Natural killer cell treated with Interleukin-12 subunit alpha and Interleukin-12 subunit beta and Interleukin-15 and Interleukin-18, amount 100 ng/mL, for 72 hours (primary cell): ENCODE measurements at regions not wholly inside any gene's neighbourhood (a gene's known extent, or its start where the extent isn't known, plus 50 kb on each side); places are given as distances from the start of the nearest gene placed in this dataset.

ENCODE experiments used
- ATAC-seq, 2 donors: fragments of 150-1000 bp; cut with Tn5 transposase in 1 of 2; sonication (Bioruptor Pico), chemical (Tn5 transposase) in 1 of 2; 2 replicates each; pipeline ENCODE4 v1.10.0; 2021
- DNase-seq: peaks from one replicate; pipeline ENCODE4 v3.0.0; 2022; ENCODE audit warnings: low spot score
- H3K27ac Mint-ChIP-seq, 2 donors: 1 replicate in 1 of 2; 2 replicates in 1 of 2; pipeline ENCODE4 v1.8.0; 2022; ENCODE audit warnings: mixed read lengths in 2 of 2, mild to moderate bottlenecking in 1 of 2, moderate library complexity in 1 of 2
- H3K27me3 Mint-ChIP-seq, 2 donors: 1 replicate in 1 of 2; 2 replicates in 1 of 2; pipeline ENCODE4 v1.8.0; 2022; ENCODE audit warnings: mixed read lengths in 2 of 2
- H3K36me3 Mint-ChIP-seq: one replicate; pipeline ENCODE4 v1.8.0; 2022; ENCODE audit warnings: mixed read lengths
- H3K4me1 Mint-ChIP-seq, 2 donors: 1 replicate in 1 of 2; 2 replicates in 1 of 2; pipeline ENCODE4 v1.8.0; 2022; ENCODE audit warnings: low read depth in 2 of 2, mixed read lengths in 2 of 2, mild to moderate bottlenecking in 1 of 2
- H3K4me3 Mint-ChIP-seq: one replicate; pipeline ENCODE4 v1.8.0; 2022; ENCODE audit warnings: mixed read lengths
- H3K9me3 Mint-ChIP-seq: 2 replicates; pipeline ENCODE4 v1.8.0; 2022; ENCODE audit warnings: mixed read lengths

DNA sequence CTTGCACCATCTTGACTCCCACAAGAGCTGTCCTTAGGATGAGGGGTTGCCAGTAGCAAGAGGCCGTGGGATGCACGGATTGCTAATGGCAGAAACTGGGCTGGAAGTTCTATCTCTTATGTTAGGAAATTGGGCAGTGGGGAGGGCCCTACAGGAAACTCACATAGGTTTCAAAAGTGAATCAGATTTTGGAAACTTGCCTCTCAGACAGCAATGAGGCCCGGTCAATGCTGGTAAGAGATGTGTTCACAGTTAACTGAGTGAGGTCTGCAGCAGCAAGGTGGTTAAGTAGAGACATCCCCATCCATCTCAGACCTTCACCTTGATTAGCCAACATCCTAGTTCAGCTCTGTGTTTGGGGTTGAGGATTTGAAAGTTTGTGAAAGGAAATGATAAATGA, 164.7 kb downstream of the ABCA8 start:
- Mint-ChIP-seq H3K36me3 (no peaks in the 10 kb centered on the region), H3K27me3 (peaks cover 16 to 35% of the 10 kb centered on the region in 2 donors), H3K27ac (no peak overlapping the region), H3K4me1 (peaks cover 6 to 10% of the 10 kb centered on the region in 2 donors), H3K9me3 (no peaks in the 10 kb centered on the region), H3K4me3 (no peak overlapping the region)
- ATAC-seq: no peak
- DNase-seq: no peak

DNA sequence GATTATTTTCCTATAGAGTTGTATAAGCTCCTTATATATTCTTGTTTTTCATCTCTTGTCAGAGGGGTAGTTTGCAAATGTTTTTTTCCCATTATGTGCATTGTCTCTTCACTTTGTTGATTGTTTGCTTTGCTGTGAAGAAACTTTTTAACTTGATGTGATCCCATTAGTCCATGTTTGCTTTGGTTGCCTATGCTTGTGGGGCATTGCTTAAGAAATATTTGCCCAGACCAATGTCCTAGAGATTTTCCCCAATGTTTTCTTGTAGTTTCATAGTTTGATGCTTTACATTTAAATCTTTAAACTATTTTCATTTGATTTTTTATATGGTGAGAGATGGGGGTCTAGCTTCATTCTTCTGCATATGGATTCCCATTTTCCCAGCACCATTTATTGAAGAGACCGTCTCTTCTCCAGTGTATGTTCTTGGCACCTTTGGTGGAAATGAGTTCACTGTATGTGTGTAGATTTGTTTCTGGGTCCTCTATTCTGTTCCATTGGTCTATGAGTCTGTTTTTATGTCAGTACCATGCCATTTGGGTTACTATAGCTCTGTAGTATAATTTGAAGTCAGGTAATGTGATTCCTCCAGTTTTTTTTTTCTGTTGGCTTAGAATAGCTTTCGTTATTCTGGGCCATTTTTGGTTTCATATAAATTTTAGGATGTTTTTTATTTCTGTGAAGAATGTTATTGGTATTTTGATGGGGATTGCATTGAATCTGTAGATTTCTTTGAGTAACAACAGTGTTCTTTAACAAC, 165.8 kb downstream of the ABCA8 start:
- Mint-ChIP-seq H3K27me3 (peaks cover 18 to 38% of the 10 kb centered on the region in 2 donors), H3K4me3 (no peak overlapping the region), H3K36me3 (no peaks in the 10 kb centered on the region), H3K4me1 (no peaks in the 10 kb centered on the region), H3K9me3 (no peaks in the 10 kb centered on the region), H3K27ac (no peak overlapping the region)
- ATAC-seq: no peak
- DNase-seq: no peak

DNA sequence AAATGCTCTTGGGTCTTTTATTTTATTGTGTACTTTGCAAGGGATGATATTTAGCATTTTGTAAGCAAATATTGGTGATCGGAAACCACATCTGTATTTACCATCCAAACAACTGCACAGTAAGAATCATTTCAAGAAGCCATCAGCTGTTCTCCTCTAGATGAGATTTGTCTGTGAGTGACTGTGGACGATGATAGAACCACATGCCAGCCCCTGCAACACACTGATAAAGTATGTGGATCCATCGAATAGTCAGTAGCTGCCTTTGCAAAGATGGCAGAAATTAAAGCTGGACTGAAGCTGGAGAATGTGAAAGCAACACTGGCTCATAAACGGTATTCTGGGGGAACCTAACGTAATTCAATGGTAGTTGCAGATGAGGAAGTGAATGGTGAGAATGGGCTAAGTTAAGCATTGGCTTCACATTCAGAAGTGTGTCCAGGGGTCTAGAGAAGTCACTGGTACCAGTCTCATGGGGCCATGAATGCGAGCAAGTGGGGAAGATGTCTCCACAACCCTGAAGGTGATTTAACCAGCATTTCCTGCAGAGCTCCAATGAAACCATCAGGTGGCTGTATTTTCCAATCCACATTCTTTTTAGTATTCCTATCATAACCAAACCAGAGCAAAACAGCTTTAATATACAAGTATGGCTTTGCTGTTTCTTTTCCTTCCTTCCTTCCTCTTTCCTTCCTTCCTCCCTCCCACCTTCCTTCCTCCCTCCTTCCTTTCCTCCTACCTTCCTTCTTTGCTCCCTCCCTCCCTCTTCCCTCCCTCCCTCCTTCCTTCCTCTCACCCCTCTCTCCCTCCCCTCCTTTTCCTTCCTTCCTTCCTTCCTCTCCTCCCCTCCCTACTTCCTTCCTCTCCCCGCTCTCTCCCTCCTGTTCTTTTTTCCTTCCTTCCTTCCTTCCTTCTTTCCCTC, 169.4 kb downstream of the ABCA8 start:
- no peaks in the 10 kb centered on the region for H3K9me3 Mint-ChIP-seq
- no peak for DNase-seq
- H3K4me3 Mint-ChIP-seq: no peak overlapping the region
- H3K4me1 Mint-ChIP-seq: no peaks in the 10 kb centered on the region
- H3K27me3 Mint-ChIP-seq: peaks cover 21 to 37% of the 10 kb centered on the region in 2 donors
- ATAC-seq: no peak
- H3K27ac Mint-ChIP-seq: no peak overlapping the region
- H3K36me3 Mint-ChIP-seq: no peaks in the 10 kb centered on the region

DNA sequence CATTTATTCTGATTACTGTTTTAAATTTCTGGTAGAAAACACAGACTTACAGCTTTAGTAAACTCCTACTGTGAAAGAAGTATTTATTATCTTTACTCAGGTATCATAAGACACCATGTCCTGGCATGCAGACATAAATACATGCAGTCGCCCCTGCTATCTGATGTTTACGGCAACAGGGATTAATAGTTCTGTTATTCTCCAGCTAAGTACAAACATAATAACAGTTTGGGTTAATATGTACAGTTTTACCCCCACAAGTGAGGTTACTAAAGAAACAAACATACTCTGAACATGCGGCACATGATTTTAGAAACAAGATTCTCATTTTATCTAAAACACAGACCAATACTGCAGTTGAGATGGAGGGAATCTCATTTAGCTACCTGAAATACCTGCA, 170.8 kb downstream of the ABCA8 start:
- DNase-seq (no peak), ATAC-seq (no peak)
- Mint-ChIP-seq H3K4me3 (no peak overlapping the region), H3K4me1 (no peaks in the 10 kb centered on the region), H3K27ac (no peak overlapping the region), H3K36me3 (no peaks in the 10 kb centered on the region), H3K27me3 (peaks cover 22 to 43% of the 10 kb centered on the region in 2 donors), H3K9me3 (no peaks in the 10 kb centered on the region)

DNA sequence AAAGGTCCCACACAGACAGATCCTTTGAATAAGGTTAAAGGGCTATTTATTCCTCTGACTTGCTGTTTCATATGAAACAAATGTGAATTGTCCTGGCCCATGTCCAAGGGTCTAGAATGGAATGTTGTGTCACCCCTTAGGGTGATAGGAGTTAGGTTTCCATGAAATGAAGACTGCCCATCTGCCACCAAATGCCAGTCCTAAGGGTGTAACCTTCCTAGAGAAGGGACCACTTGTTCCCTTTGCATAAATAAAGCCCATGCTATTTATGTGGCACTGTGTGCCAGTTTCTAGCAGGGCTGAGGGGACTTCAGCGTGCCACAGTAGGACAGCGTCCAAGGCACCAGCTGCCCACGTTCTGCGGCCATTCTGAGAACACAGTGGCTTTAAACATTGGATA, 171.3 kb downstream of the ABCA8 start:
- DNase-seq (no peak), ATAC-seq (no peak)
- H3K27ac Mint-ChIP-seq: no peak overlapping the region
- no peaks in the 10 kb centered on the region for H3K9me3 Mint-ChIP-seq
- no peaks in the 10 kb centered on the region for H3K36me3 Mint-ChIP-seq
- no peaks in the 10 kb centered on the region for H3K4me1 Mint-ChIP-seq
- H3K27me3 Mint-ChIP-seq: peaks cover 24 to 44% of the 10 kb centered on the region in 2 donors
- no peak overlapping the region for H3K4me3 Mint-ChIP-seq

DNA sequence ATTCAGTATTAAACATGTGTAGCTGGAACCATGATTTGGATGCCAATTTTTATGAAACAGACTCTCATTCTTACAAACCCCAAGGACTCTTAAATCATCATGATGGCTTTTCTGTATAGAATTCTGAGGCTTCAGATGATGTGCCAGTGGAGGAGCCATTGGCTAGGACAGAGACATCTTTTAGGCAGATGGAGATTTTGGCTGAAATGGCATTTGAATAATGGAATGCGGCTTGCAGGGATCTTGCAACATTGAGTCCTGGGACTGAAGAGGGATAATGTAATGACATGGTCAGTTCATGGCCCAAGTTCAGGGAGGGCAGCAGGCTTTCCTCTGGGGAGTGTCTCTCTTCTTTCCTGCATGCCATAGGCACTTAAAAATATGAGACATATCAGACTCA, 172.4 kb downstream of the ABCA8 start:
- Mint-ChIP-seq H3K27me3 (peaks cover 21 to 38% of the 10 kb centered on the region in 2 donors), H3K4me3 (no peak overlapping the region), H3K36me3 (no peaks in the 10 kb centered on the region), H3K9me3 (no peaks in the 10 kb centered on the region), H3K4me1 (no peaks in the 10 kb centered on the region), H3K27ac (no peak overlapping the region)
- DNase-seq (no peak), ATAC-seq (no peak)

DNA sequence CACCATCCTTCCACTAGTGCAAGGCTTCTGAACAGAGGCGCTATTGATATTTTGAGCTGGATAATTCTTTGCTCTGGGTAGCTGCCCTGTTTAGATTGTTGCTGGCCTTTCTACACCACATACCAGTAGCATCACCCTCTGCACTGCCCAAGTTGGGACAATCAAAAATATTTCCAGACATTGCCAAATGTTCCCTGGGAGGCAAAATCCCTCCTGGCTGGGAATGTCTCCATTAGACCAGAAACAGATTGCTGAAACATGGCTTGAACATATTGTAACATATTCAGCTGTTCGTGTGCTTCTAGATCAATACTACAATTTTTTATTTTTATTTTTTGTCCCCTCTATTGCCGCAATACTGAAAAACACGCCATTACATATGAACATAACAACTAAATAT, 174.6 kb downstream of the ABCA8 start:
- H3K4me3 Mint-ChIP-seq: no peak overlapping the region
- ATAC-seq: no peak
- no peak overlapping the region for H3K27ac Mint-ChIP-seq
- peaks cover 11 to 19% of the 10 kb centered on the region in 2 donors for H3K27me3 Mint-ChIP-seq
- H3K4me1 Mint-ChIP-seq: no peaks in the 10 kb centered on the region
- H3K9me3 Mint-ChIP-seq: no peaks in the 10 kb centered on the region
- no peak for DNase-seq
- no peaks in the 10 kb centered on the region for H3K36me3 Mint-ChIP-seq

DNA sequence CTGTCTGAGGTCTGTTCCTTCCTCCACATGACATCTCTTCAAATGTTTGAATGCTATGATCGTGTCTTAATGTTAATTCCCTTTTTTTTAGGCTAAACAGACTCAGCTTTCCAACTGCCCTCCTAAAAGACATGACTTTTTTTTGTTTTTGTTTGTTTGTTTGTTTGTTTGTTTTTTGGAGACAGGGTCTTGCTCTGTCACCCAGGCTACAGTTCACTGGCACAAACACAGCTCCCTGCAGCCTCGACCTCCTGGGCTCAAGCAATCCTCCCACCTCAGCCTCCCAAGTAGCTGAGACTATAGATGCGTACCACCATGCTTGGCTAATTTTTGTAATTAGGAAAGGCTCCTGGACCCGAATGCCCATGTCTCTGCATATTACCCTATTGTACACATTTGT, 176.5 kb downstream of the ABCA8 start:
- no peaks in the 10 kb centered on the region for H3K4me1 Mint-ChIP-seq
- H3K27me3 Mint-ChIP-seq: peaks cover 8 to 16% of the 10 kb centered on the region in 2 donors
- DNase-seq (no peak), ATAC-seq (no peak)
- H3K4me3 Mint-ChIP-seq: no peak overlapping the region
- no peaks in the 10 kb centered on the region for H3K9me3 Mint-ChIP-seq
- H3K36me3 Mint-ChIP-seq: no peaks in the 10 kb centered on the region
- no peak overlapping the region for H3K27ac Mint-ChIP-seq

DNA sequence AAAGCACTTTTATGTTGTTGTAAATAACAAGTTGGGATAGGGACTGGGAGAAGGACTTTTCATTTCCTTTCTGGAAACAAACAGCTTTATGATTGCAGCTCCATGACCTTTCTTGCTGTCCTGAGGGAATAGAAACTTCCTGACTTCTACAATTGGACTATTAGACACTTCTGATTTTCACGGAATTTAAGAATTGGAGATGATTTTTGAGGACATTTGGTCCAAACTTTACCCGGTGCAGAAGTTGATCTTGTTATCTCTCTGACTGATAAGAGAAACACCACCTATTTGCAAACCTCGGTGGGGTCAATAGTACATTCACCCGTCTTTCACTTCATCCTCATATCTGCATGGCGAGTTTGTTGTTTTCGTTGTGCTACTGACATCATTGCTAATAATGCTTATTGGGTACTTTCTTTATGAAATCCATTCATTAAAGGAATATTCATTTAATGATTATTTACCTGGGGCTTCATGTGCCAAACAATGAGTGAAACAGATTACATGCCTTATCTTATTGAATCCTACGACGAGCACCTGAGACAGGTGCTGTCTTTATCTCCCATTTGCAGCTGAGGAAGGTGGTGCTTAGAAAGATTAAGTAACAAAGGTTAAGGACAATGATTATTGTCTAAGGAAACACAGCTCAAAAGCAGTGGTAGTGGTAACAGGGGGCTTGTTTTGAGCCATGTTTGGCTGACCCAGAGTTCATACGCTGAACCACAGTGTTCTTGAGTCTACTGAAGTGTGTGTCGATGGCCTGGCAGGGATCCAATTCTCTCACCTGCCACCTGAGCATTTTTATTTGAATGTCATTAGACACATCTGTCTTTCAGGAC, 176.9 kb upstream of the FAM20A start:
- H3K9me3 Mint-ChIP-seq: no peaks in the 10 kb centered on the region
- H3K4me3 Mint-ChIP-seq: no peak overlapping the region
- peaks cover 8 to 16% of the 10 kb centered on the region in 2 donors for H3K27me3 Mint-ChIP-seq
- no peak overlapping the region for H3K27ac Mint-ChIP-seq
- H3K36me3 Mint-ChIP-seq: no peaks in the 10 kb centered on the region
- ATAC-seq: no peak
- no peaks in the 10 kb centered on the region for H3K4me1 Mint-ChIP-seq
- no peak for DNase-seq

DNA sequence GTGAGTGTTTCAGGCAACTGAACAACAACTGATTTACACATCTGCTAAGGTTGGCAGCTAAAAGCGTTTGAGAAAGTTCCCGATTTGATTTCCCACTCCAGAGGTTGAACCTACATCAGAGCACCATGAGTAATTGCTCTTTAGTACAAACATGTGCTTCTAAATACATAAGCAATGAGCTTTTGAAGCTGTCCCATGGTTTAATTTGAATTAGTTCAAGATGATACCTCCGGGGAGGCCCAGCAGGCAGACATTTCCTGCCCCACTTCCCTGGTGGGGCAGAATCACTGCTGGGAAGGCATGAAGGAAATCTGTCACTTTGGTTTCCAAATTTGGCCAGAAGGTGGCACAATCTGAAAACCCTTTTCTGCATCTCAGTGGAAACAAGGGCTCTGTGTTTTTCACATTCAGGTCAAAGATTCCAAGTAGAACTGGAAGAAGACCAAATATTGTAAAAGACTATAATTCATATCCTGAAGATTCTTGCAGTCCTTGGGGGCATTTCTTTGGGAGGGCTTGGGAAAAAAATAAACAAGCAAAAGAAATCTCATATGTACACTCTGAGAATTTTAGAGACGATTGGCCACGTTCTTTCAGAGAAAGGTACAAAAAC, 176.2 kb upstream of the FAM20A start:
- Mint-ChIP-seq H3K36me3 (no peaks in the 10 kb centered on the region), H3K4me3 (no peak overlapping the region), H3K27ac (no peak overlapping the region), H3K27me3 (peaks cover 8 to 16% of the 10 kb centered on the region in 2 donors), H3K4me1 (no peaks in the 10 kb centered on the region), H3K9me3 (no peaks in the 10 kb centered on the region)
- ATAC-seq (no peak), DNase-seq (no peak)

DNA sequence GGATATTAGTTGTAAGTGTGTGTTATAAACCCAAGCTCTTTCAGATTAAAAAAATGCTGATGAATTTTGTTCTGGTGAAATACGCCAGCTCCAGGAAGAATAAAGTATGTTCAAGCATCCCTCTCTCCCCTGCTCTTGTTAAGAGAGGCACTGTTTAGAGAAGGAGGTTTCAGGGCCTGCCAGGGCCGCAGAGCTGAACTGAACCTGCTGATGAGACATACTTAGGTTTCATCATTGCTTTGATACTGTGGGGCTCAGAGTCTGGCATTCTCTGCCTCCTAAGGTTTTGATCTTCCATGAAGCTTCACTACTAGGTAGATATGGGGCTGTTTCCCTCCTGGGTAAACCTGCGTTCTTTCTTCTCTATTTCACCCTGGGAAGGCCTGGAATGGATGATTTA, 175.3 kb upstream of the FAM20A start:
- DNase-seq (no peak), ATAC-seq (no peak)
- H3K27me3 Mint-ChIP-seq: peaks cover 7 to 12% of the 10 kb centered on the region in 2 donors
- no peak overlapping the region for H3K4me3 Mint-ChIP-seq
- H3K4me1 Mint-ChIP-seq: peaks cover 0 to 4% of the 10 kb centered on the region in 2 donors
- H3K27ac Mint-ChIP-seq: no peak overlapping the region
- no peaks in the 10 kb centered on the region for H3K9me3 Mint-ChIP-seq
- no peaks in the 10 kb centered on the region for H3K36me3 Mint-ChIP-seq

DNA sequence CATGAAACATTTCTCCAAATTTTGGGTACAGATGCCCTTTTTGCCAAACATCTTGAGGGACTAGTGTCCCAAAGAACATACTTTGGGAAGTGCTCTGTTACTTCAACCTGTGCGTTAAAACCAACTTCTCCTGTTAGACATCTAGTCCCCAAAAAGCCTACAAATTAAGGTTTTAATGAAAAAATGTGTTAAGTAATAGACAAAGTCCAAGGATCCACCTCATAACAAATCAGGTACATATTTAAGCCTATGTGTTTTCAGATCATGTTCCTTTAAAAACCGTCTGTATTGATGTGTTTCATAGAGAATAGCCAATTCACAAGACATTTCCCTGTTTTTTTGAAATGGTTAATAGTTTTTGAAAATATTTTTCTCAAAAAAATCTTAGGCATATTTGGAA, 174.8 kb upstream of the FAM20A start:
- H3K27ac Mint-ChIP-seq: no peak overlapping the region
- H3K9me3 Mint-ChIP-seq: no peaks in the 10 kb centered on the region
- DNase-seq: no peak
- H3K36me3 Mint-ChIP-seq: no peaks in the 10 kb centered on the region
- no peak overlapping the region for H3K4me3 Mint-ChIP-seq
- peaks cover 5 to 8% of the 10 kb centered on the region in 2 donors for H3K27me3 Mint-ChIP-seq
- ATAC-seq: no peak
- H3K4me1 Mint-ChIP-seq: peaks cover 0 to 4% of the 10 kb centered on the region in 2 donors

DNA sequence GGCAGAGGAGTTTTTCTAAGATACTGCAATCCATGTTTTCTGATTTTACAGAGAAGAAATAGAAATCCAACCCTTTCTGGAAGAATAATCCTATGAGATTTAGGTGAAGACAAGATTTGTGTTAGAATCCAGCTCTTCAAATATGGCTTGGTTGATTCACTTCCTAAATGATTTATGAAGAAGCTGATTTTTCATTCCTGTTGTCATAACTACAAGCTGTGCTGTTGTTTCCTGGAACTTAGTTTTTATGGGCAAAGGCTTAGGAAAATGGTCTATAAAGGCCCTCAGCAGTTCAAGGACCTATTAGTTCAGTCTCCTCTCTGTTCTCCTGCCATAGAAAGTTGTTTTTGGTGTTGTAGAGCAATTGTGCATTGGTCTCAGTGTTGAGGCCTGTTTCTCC, 174.2 kb upstream of the FAM20A start:
- Mint-ChIP-seq H3K4me3 (no peak overlapping the region), H3K4me1 (peaks cover 0 to 4% of the 10 kb centered on the region in 2 donors), H3K36me3 (no peaks in the 10 kb centered on the region), H3K27ac (no peak overlapping the region), H3K9me3 (no peaks in the 10 kb centered on the region), H3K27me3 (peaks cover 5 to 8% of the 10 kb centered on the region in 2 donors)
- ATAC-seq: no peak
- no peak for DNase-seq
